ENCODE measurements at regions not wholly inside any gene's neighbourhood (a gene's known extent, or its start where the extent isn't known, plus 50 kb on each side); places are given as distances from the start of the nearest gene placed in this dataset.

- DNase-seq (ENCODE audit: low spot score): no peak
- no peaks in the 10 kb centered on the region for H3K36me3 Mint-ChIP-seq (ENCODE audit: low read depth, unreplicated experiment)
- no peaks in the 10 kb centered on the region for H3K9me3 Mint-ChIP-seq (ENCODE audit: unreplicated experiment)
- no peak overlapping the region for H3K4me3 Mint-ChIP-seq (ENCODE audit: unreplicated experiment)
- no peaks in the 10 kb centered on the region for H3K27me3 Mint-ChIP-seq (ENCODE audit: unreplicated experiment)
- H3K27ac Mint-ChIP-seq (ENCODE audit: unreplicated experiment): no peak overlapping the region
- TF ChIP-seq, protein P1, sequence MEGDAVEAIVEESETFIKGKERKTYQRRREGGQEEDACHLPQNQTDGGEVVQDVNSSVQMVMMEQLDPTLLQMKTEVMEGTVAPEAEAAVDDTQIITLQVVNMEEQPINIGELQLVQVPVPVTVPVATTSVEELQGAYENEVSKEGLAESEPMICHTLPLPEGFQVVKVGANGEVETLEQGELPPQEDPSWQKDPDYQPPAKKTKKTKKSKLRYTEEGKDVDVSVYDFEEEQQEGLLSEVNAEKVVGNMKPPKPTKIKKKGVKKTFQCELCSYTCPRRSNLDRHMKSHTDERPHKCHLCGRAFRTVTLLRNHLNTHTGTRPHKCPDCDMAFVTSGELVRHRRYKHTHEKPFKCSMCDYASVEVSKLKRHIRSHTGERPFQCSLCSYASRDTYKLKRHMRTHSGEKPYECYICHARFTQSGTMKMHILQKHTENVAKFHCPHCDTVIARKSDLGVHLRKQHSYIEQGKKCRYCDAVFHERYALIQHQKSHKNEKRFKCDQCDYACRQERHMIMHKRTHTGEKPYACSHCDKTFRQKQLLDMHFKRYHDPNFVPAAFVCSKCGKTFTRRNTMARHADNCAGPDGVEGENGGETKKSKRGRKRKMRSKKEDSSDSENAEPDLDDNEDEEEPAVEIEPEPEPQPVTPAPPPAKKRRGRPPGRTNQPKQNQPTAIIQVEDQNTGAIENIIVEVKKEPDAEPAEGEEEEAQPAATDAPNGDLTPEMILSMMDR (IDR thresholded peaks at IDR 0.05; ENCODE audit: unreplicated experiment): no peak
- no peaks in the 10 kb centered on the region for H3K4me1 Mint-ChIP-seq (ENCODE audit: unreplicated experiment)
These were observed 273.0 kb upstream of the SMC2 start for GRCh38 chr9:103821115-103821514.

GRCh38 chr9:103837940-103838339 lies 256.2 kb upstream of the SMC2 start:
- H3K36me3 Mint-ChIP-seq (ENCODE audit: low read depth, unreplicated experiment): no peaks in the 10 kb centered on the region

DNA sequence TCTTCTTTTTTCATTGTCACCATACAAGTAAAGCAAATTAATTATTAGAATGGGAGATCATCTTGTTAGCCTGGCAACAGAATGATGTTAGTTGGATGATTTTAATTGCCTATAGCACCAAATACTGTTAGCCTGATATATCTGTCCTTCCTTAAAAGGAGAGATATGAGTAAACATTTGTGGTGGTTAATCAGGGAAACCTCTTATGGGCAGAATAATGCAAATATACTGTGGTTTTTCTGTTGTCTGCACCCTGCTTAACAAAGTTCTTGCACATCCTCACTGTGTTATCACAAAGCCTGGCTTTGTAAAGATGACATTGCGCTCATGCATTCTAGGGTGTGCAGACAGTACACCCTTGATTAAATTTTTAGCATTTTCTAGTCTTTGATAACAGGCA lies 254.9 kb upstream of the SMC2 start:
- no peaks in the 10 kb centered on the region for H3K36me3 Mint-ChIP-seq (ENCODE audit: low read depth, unreplicated experiment)
- TF ChIP-seq, protein P1 (IDR thresholded peaks at IDR 0.05; ENCODE audit: unreplicated experiment): no peak
- H3K9me3 Mint-ChIP-seq (ENCODE audit: unreplicated experiment): peaks cover 6% of the 10 kb centered on the region
- H3K27me3 Mint-ChIP-seq (ENCODE audit: unreplicated experiment): no peaks in the 10 kb centered on the region
- H3K4me1 Mint-ChIP-seq (ENCODE audit: unreplicated experiment): no peaks in the 10 kb centered on the region
- H3K27ac Mint-ChIP-seq (ENCODE audit: unreplicated experiment): no peak overlapping the region
- no peak for DNase-seq (ENCODE audit: low spot score)
- H3K4me3 Mint-ChIP-seq (ENCODE audit: unreplicated experiment): no peak overlapping the region

More at GRCh38 chr9:103837940-103838339, 256.2 kb upstream of the SMC2 start:
- TF ChIP-seq, protein P1 (IDR thresholded peaks at IDR 0.05; ENCODE audit: unreplicated experiment): no peak
- Mint-ChIP-seq H3K4me1 (ENCODE audit: unreplicated experiment) (no peaks in the 10 kb centered on the region), H3K27me3 (ENCODE audit: unreplicated experiment) (no peaks in the 10 kb centered on the region), H3K4me3 (ENCODE audit: unreplicated experiment) (no peak overlapping the region), H3K27ac (ENCODE audit: unreplicated experiment) (no peak overlapping the region), H3K9me3 (ENCODE audit: unreplicated experiment) (peaks cover 6% of the 10 kb centered on the region)
- no peak for DNase-seq (ENCODE audit: low spot score)

DNA sequence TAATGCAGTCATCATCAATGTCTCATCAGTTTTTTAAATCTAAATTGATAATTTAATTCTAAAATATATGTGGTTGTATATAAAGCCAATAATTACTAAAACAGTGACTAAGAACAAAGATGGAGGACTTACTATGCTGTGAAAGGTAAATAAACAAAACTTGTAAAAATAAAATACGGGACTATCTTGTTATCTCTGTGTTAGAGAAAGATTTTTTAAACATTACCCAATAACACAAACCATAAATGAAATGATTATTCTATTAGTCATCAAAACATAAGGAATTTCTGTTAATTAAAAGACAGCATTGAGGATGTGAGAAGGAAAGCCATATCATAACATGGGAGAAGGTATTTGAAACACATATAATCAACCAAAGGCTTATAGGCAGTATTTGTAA lies 226.2 kb upstream of the SMC2 start:
- Mint-ChIP-seq H3K4me3 (ENCODE audit: unreplicated experiment) (no peak overlapping the region), H3K9me3 (ENCODE audit: unreplicated experiment) (peaks cover 2% of the 10 kb centered on the region), H3K27me3 (ENCODE audit: unreplicated experiment) (no peaks in the 10 kb centered on the region), H3K27ac (ENCODE audit: unreplicated experiment) (no peak overlapping the region), H3K36me3 (ENCODE audit: low read depth, unreplicated experiment) (no peaks in the 10 kb centered on the region), H3K4me1 (ENCODE audit: unreplicated experiment) (no peaks in the 10 kb centered on the region)
- TF ChIP-seq, protein P1 (IDR thresholded peaks at IDR 0.05; ENCODE audit: unreplicated experiment): no peak
- DNase-seq (ENCODE audit: low spot score): no peak

DNA sequence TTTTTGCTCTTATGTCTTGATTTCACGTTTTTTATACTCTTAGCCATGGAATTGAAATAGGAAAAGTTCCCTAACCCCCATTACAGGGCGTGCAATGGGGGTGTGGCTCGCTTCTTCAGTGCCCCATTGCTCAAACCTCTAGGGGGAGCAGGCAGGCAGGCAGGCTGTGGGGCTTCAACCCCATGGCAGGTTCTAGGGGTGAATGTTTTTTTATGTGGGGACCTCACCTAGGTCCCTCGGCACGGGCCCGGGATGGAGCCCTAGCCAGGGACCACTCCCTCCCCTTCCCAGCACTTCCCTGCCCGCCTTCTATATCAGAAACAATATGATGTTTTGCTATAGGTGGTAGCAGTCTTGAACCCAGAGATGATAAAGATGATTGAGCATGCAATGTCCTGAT lies 221.3 kb upstream of the SMC2 start:
- no peaks in the 10 kb centered on the region for H3K4me1 Mint-ChIP-seq (ENCODE audit: unreplicated experiment)
- no peak overlapping the region for H3K27ac Mint-ChIP-seq (ENCODE audit: unreplicated experiment)
- no peak overlapping the region for H3K4me3 Mint-ChIP-seq (ENCODE audit: unreplicated experiment)
- no peaks in the 10 kb centered on the region for H3K27me3 Mint-ChIP-seq (ENCODE audit: unreplicated experiment)
- no peaks in the 10 kb centered on the region for H3K36me3 Mint-ChIP-seq (ENCODE audit: low read depth, unreplicated experiment)
- DNase-seq (ENCODE audit: low spot score): no peak
- TF ChIP-seq, protein P1 (IDR thresholded peaks at IDR 0.05; ENCODE audit: unreplicated experiment): no peak
- H3K9me3 Mint-ChIP-seq (ENCODE audit: unreplicated experiment): peaks cover 13% of the 10 kb centered on the region
